ENCODE measurements at regions not wholly inside any gene's neighbourhood (a gene's known extent, or its start where the extent isn't known, plus 50 kb on each side); places are given as distances from the start of the nearest gene placed in this dataset.

GRCh38 chr7:46671108-46671769 lies 750.2 kb upstream of the IGFBP3 start:
- H4K20me1 ChIP-seq (ENCODE audit: insufficient read depth) = no peaks in the 10 kb centered on the region
- no peaks in the 10 kb centered on the region for H3K9me2 ChIP-seq (ENCODE audit: insufficient read depth)
- H3K9ac ChIP-seq (ENCODE audit: low read length) = no peak overlapping the region
- H3K4me3 ChIP-seq (replicated peaks in 1 of 2; ENCODE audit: low read depth in 1 of 2, low read length in 2 of 2) = no peak overlapping the region
- ChIA-PET CTCF (no interaction called here), POLR2A (no interaction called here), RAD21 (ENCODE audit: low non-redundant PET in 1 of 2, low total read pairs in 2 of 2, uncharacterized antibody in 2 of 2, unreplicated experiment in 2 of 2) (no interaction called here)
- intact Hi-C loops (cut with micrococcal nuclease) = no loop called here
- H3K27ac ChIP-seq (ENCODE audit: low read depth, low read length) = no peak overlapping the region
- TF ChIP-seq YY1 (IDR thresholded peaks at IDR 0.05; ENCODE audit: extremely low read depth, insufficient replicate concordance, low read depth, low read length) (no peak), EZH2phosphoT487 (IDR thresholded peaks at IDR 0.05; ENCODE audit: borderline replicate concordance) (no peak), ELF1 (IDR thresholded peaks at IDR 0.05; ENCODE audit: borderline replicate concordance, low read depth) (no peak), ZFX (IDR thresholded peaks at IDR 0.05) (no peak), FOSL1 (IDR thresholded peaks at IDR 0.05; ENCODE audit: low read depth) (no peak), CEBPB (IDR thresholded peaks at IDR 0.05; ENCODE audit: low read depth) (no peak), ZBTB33 (IDR thresholded peaks at IDR 0.05; ENCODE audit: extremely low read depth, insufficient replicate concordance, low read length) (no peak), MAX (IDR thresholded peaks at IDR 0.05) (no peak), REST (IDR thresholded peaks at IDR 0.05; ENCODE audit: low read depth) (no peak), JUND (IDR thresholded peaks at IDR 0.05) (no peak), EGR1 (IDR thresholded peaks at IDR 0.05; ENCODE audit: low read depth) (no peak), POLR2A (IDR thresholded peaks at IDR 0.05; ENCODE audit: borderline replicate concordance, extremely low read depth, insufficient read depth, insufficient read length) (no peak), CBX3 (IDR thresholded peaks at IDR 0.05; ENCODE audit: low read depth) (no peak), POLR2AphosphoS5 (IDR thresholded peaks at IDR 0.05; ENCODE audit: low read depth, low read length) (no peak), ZNF274 (IDR thresholded peaks at IDR 0.05; ENCODE audit: low read depth, low read length) (no peak), SIN3A (IDR thresholded peaks at IDR 0.05; ENCODE audit: low read depth) (no peak), SRF (IDR thresholded peaks at IDR 0.05; ENCODE audit: low read depth) (no peak), ATF3 (IDR thresholded peaks at IDR 0.05) (no peak)
- no peaks in the 10 kb centered on the region for H3K27me3 ChIP-seq (ENCODE audit: insufficient read depth, low read length)
- no peak overlapping the region for H3K4me2 ChIP-seq (ENCODE audit: low read length)
- no TSS peak for BruUV-seq (replicated peaks)
- H3K79me2 ChIP-seq (ENCODE audit: insufficient read depth, low read length) = no peaks in the 10 kb centered on the region
- ATAC-seq (no peak), DNase-seq (ENCODE audit: low read depth, low spot score) (no peak)
- H3K9me3 ChIP-seq (ENCODE audit: control insufficient read depth in 1 of 2, insufficient read depth in 1 of 2, low read depth in 1 of 2, low read length in 2 of 2) = no peaks in the 10 kb centered on the region
- no peaks in the 10 kb centered on the region for H3K4me1 ChIP-seq (ENCODE audit: control insufficient read depth in 1 of 2, insufficient read depth in 2 of 2, low read length in 2 of 2)
- H3K36me3 ChIP-seq (ENCODE audit: control insufficient read depth in 1 of 2, insufficient read depth in 2 of 2, low read length in 2 of 2) = no peaks in the 10 kb centered on the region
- no peak overlapping the region for H2AFZ ChIP-seq (ENCODE audit: low read depth, low read length, poor library complexity, severe bottlenecking)
